Fibroblast of lung (primary cell): ENCODE measurements at regions not wholly inside any gene's neighbourhood (a gene's known extent, or its start where the extent isn't known, plus 50 kb on each side); places are given as distances from the start of the nearest gene placed in this dataset.

ENCODE experiments used
- DNase-seq, 2 donors: peaks; one replicate each; pipeline versions ENCODE4 v3.0.0 to v3.0.0-alpha.2; 2010; ENCODE audit warnings: low read depth in 2 of 2
- H2AFZ ChIP-seq: 2 replicates; pipeline ENCODE4 v1.5.1; 2012; ENCODE audit warnings: low read length, control low read depth, inconsistent platforms
- H3K27ac ChIP-seq: 2 replicates; pipeline ENCODE4 v1.5.1; 2011; ENCODE audit warnings: low read length, control low read depth; ENCODE audit not compliant: insufficient read depth
- H3K27me3 ChIP-seq: 2 replicates; pipeline ENCODE4 v1.5.1; 2011; ENCODE audit warnings: mild to moderate bottlenecking, low read length; ENCODE audit not compliant: control insufficient read depth, insufficient read depth
- H3K36me3 ChIP-seq: 2 replicates; pipeline ENCODE4 v1.5.1; 2011; ENCODE audit warnings: low read length; ENCODE audit not compliant: control insufficient read depth, insufficient read depth
- H3K4me1 ChIP-seq: 2 replicates; pipeline ENCODE4 v1.5.1; 2011; ENCODE audit warnings: low read length; ENCODE audit not compliant: control insufficient read depth, insufficient read depth; ENCODE audit errors: extremely low read depth
- H3K4me2 ChIP-seq: 2 replicates; pipeline ENCODE4 v1.5.1; 2011; ENCODE audit warnings: low read length, control low read depth; ENCODE audit not compliant: insufficient read depth; ENCODE audit errors: extremely low read depth
- H3K4me3 ChIP-seq, 4 experiments: fragments of 200-600 bp in 1 of 4; sonication (generic) in 1 of 4; replicated peaks in 1 of 4; 2 replicates each; pipeline ENCODE4 v1.5.1; 2011 to 2016; ENCODE audit warnings: low read length in 4 of 4, low read depth in 3 of 4, mild to moderate bottlenecking in 3 of 4, control low read depth in 2 of 4, inconsistent platforms in 1 of 4, mixed read lengths in 1 of 4; ENCODE audit not compliant: insufficient read depth in 1 of 4; ENCODE audit errors: control extremely low read depth in 1 of 4
- H3K79me2 ChIP-seq: 2 replicates; pipeline ENCODE4 v1.5.1; 2012; ENCODE audit warnings: mild to moderate bottlenecking, low read length, inconsistent platforms; ENCODE audit not compliant: control insufficient read depth, insufficient read depth
- H3K9ac ChIP-seq: 2 replicates; pipeline ENCODE4 v1.5.1; 2011; ENCODE audit warnings: mild to moderate bottlenecking, low read length, control low read depth; ENCODE audit not compliant: insufficient read depth
- H3K9me3 ChIP-seq: 2 replicates; pipeline ENCODE4 v1.5.1; 2012; ENCODE audit warnings: low read depth, low read length; ENCODE audit not compliant: control insufficient read depth, insufficient read depth
- H4K20me1 ChIP-seq: 2 replicates; pipeline ENCODE4 v1.5.1; 2011; ENCODE audit warnings: low read length; ENCODE audit not compliant: control insufficient read depth, insufficient read depth; ENCODE audit errors: extremely low read depth
- EZH2 ChIP-seq: IDR thresholded peaks from 2 replicates; pipeline ENCODE4 v1.5.1; 2012; ENCODE audit warnings: low read length, control low read depth, mild to moderate bottlenecking; ENCODE audit errors: missing control alignments
- TF ChIP-seq, protein P1 (sequence below), 2 donors: IDR thresholded peaks in 1 of 2; conservative IDR thresholded peaks in 1 of 2; 1 replicate in 1 of 2; 2 replicates in 1 of 2; pipeline ENCODE4 v1.5.1; 2011 to 2012; ENCODE audit warnings: low read length in 2 of 2, control low read depth in 1 of 2, inconsistent platforms in 1 of 2, low read depth in 1 of 2, mild to moderate bottlenecking in 1 of 2

DNA sequence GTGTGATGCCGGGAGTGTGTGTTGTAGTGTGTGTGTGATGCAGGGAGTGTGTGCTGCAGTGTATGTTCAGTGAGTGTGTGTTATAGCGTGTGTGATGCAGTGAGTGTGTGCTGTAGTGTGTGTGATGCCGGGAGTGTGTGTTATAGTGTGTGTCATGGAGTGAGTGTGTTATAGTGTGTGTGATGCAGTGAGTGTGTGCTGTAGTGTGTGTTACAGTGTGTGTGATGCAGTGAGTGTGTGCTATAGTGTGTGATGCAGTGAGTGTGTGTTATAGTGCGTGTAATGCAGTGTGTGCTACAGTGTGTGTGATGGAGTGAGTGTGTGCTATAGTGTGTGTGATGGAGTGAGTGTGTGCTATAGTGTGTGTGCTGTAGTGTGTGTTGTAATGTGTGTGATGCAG is 182.1 kb upstream of the SOX11 start:
- Histone ChIP-seq H2AFZ (no peak overlapping the region), H3K27ac (no peak overlapping the region), H3K4me3 (no peak overlapping the region), H3K27me3 (no peaks in the 10 kb centered on the region), H3K36me3 (no peaks in the 10 kb centered on the region), H3K9ac (no peak overlapping the region), H3K4me1 (no peaks in the 10 kb centered on the region), H3K4me2 (no peak overlapping the region), H3K79me2 (no peaks in the 10 kb centered on the region), H4K20me1 (no peaks in the 10 kb centered on the region), H3K9me3 (peaks cover 9% of the 10 kb centered on the region)
- DNase-seq: no peak
- TF ChIP-seq EZH2: no peak
- TF ChIP-seq, protein P1, sequence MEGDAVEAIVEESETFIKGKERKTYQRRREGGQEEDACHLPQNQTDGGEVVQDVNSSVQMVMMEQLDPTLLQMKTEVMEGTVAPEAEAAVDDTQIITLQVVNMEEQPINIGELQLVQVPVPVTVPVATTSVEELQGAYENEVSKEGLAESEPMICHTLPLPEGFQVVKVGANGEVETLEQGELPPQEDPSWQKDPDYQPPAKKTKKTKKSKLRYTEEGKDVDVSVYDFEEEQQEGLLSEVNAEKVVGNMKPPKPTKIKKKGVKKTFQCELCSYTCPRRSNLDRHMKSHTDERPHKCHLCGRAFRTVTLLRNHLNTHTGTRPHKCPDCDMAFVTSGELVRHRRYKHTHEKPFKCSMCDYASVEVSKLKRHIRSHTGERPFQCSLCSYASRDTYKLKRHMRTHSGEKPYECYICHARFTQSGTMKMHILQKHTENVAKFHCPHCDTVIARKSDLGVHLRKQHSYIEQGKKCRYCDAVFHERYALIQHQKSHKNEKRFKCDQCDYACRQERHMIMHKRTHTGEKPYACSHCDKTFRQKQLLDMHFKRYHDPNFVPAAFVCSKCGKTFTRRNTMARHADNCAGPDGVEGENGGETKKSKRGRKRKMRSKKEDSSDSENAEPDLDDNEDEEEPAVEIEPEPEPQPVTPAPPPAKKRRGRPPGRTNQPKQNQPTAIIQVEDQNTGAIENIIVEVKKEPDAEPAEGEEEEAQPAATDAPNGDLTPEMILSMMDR (conservative IDR thresholded peaks at IDR 0.05 in 1 of 2, IDR thresholded peaks at IDR 0.05 in 1 of 2; ENCODE audit: low read depth in 1 of 2, low read length in 2 of 2): no peak

GRCh38 chr2:5515693-5516092 is 176.5 kb upstream of the SOX11 start:
- no peaks in the 10 kb centered on the region for H4K20me1 ChIP-seq
- H3K9ac ChIP-seq: no peak overlapping the region
- no peak overlapping the region for H3K27ac ChIP-seq
- H3K36me3 ChIP-seq: no peaks in the 10 kb centered on the region
- no peak overlapping the region for H2AFZ ChIP-seq
- H3K4me1 ChIP-seq: no peaks in the 10 kb centered on the region
- no peaks in the 10 kb centered on the region for H3K9me3 ChIP-seq
- no peaks in the 10 kb centered on the region for H3K79me2 ChIP-seq
- no peak overlapping the region for H3K4me2 ChIP-seq
- no peaks in the 10 kb centered on the region for H3K27me3 ChIP-seq
- TF ChIP-seq EZH2: no peak
- TF ChIP-seq, protein P1 (conservative IDR thresholded peaks at IDR 0.05 in 1 of 2, IDR thresholded peaks at IDR 0.05 in 1 of 2; ENCODE audit: low read depth in 1 of 2, low read length in 2 of 2): no peak
- no peak overlapping the region for H3K4me3 ChIP-seq
- DNase-seq: no peak

DNA sequence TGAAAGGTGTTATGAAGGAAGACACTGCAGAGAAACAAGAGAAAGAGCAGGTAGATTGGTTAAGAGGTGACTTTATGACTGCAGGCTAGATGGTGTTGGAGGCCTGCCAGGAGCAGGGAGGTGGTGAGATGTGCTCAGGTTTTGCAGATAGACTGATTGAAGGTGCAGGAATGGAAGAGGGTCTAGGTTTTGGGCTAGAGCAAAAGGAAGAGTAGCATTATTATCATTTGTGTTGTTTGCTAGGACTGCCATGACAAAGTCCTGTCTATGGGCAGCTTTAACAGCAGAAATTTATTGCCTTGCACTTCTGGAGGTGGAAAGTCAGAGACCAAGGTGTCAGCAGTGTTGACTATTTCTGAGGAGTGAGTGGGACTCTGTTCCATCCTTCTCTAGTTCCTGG is 172.9 kb upstream of the SOX11 start:
- Histone ChIP-seq H3K27me3 (no peaks in the 10 kb centered on the region), H3K36me3 (no peaks in the 10 kb centered on the region), H3K4me1 (no peaks in the 10 kb centered on the region), H3K9me3 (no peaks in the 10 kb centered on the region), H4K20me1 (no peaks in the 10 kb centered on the region), H3K4me2 (no peak overlapping the region), H3K9ac (no peak overlapping the region), H2AFZ (no peak overlapping the region), H3K79me2 (no peaks in the 10 kb centered on the region), H3K4me3 (no peak overlapping the region), H3K27ac (no peak overlapping the region)
- no peak for TF ChIP-seq EZH2
- TF ChIP-seq, protein P1 (conservative IDR thresholded peaks at IDR 0.05 in 1 of 2, IDR thresholded peaks at IDR 0.05 in 1 of 2; ENCODE audit: low read depth in 1 of 2, low read length in 2 of 2): no peak
- DNase-seq: no peak
